Endothelial cell (in vitro differentiated cells): ENCODE measurements at regions not wholly inside any gene's neighbourhood (a gene's known extent, or its start where the extent isn't known, plus 50 kb on each side); places are given as distances from the start of the nearest gene placed in this dataset.

Experiments
- DNase-seq: peaks from one replicate; pipeline ENCODE4 v3.0.0; 2021; ENCODE audit warnings: low spot score
- H3K27ac Mint-ChIP-seq: one replicate; pipeline ENCODE4 v1.8.0; 2021; ENCODE audit warnings: mixed read lengths, inconsistent platforms; ENCODE audit not compliant: unreplicated experiment
- H3K27me3 Mint-ChIP-seq: one replicate; pipeline ENCODE4 v1.8.0; 2021; ENCODE audit warnings: mild to moderate bottlenecking, moderate library complexity, mixed read lengths, inconsistent platforms; ENCODE audit not compliant: unreplicated experiment
- H3K36me3 Mint-ChIP-seq: one replicate; pipeline ENCODE4 v1.8.0; 2021; ENCODE audit warnings: mild to moderate bottlenecking, low read depth, mixed read lengths, inconsistent platforms; ENCODE audit not compliant: unreplicated experiment
- H3K4me1 Mint-ChIP-seq: one replicate; pipeline ENCODE4 v1.8.0; 2021; ENCODE audit warnings: mild to moderate bottlenecking, mixed read lengths, inconsistent platforms; ENCODE audit not compliant: unreplicated experiment
- H3K4me3 Mint-ChIP-seq: one replicate; pipeline ENCODE4 v1.8.0; 2021; ENCODE audit warnings: mild to moderate bottlenecking, mixed read lengths, inconsistent platforms; ENCODE audit not compliant: unreplicated experiment
- H3K9me3 Mint-ChIP-seq: one replicate; pipeline ENCODE4 v1.8.0; 2021; ENCODE audit warnings: mixed read lengths, inconsistent platforms; ENCODE audit not compliant: unreplicated experiment
- CTCF ChIP-seq: fragments of 200-600 bp; sonication (generic); IDR thresholded peaks from one replicate; pipeline ENCODE4 v1.5.0; 2021; ENCODE audit warnings: antibody characterized with exemption; ENCODE audit not compliant: unreplicated experiment

GRCh38 chr16:5480431-5481195 lies 383.0 kb upstream of the EEF2KMT start:
- Mint-ChIP-seq H3K4me1 (no peaks in the 10 kb centered on the region), H3K9me3 (no peaks in the 10 kb centered on the region), H3K27ac (no peak overlapping the region), H3K36me3 (no peaks in the 10 kb centered on the region), H3K27me3 (peaks cover 2% of the 10 kb centered on the region), H3K4me3 (no peak overlapping the region)
- DNase-seq, result no peak
- TF ChIP-seq CTCF, result no peak

GRCh38 chr16:5479926-5480325 lies 382.3 kb upstream of the EEF2KMT start:
- no peak overlapping the region for H3K4me3 Mint-ChIP-seq
- no peak for DNase-seq
- no peaks in the 10 kb centered on the region for H3K36me3 Mint-ChIP-seq
- TF ChIP-seq CTCF, result no peak
- H3K9me3 Mint-ChIP-seq, result no peaks in the 10 kb centered on the region
- H3K27ac Mint-ChIP-seq, result no peak overlapping the region
- peaks cover 2% of the 10 kb centered on the region for H3K27me3 Mint-ChIP-seq
- no peaks in the 10 kb centered on the region for H3K4me1 Mint-ChIP-seq

- no peak for TF ChIP-seq CTCF
- H3K4me1 Mint-ChIP-seq, result no peaks in the 10 kb centered on the region
- DNase-seq, result no peak
- no peak overlapping the region for H3K4me3 Mint-ChIP-seq
- H3K36me3 Mint-ChIP-seq, result no peaks in the 10 kb centered on the region
- no peaks in the 10 kb centered on the region for H3K9me3 Mint-ChIP-seq
- no peaks in the 10 kb centered on the region for H3K27me3 Mint-ChIP-seq
- no peak overlapping the region for H3K27ac Mint-ChIP-seq
Observed at GRCh38 chr16:5478036-5478435, 380.4 kb upstream of the EEF2KMT start.

GRCh38 chr16:5477251-5477650 lies 379.7 kb upstream of the EEF2KMT start:
- no peak for DNase-seq
- no peak overlapping the region for H3K4me3 Mint-ChIP-seq
- no peaks in the 10 kb centered on the region for H3K27me3 Mint-ChIP-seq
- no peaks in the 10 kb centered on the region for H3K36me3 Mint-ChIP-seq
- H3K9me3 Mint-ChIP-seq, result no peaks in the 10 kb centered on the region
- no peaks in the 10 kb centered on the region for H3K4me1 Mint-ChIP-seq
- H3K27ac Mint-ChIP-seq, result no peak overlapping the region
- no peak for TF ChIP-seq CTCF

- Mint-ChIP-seq H3K27ac (no peak overlapping the region), H3K27me3 (peaks cover 2% of the 10 kb centered on the region), H3K36me3 (no peaks in the 10 kb centered on the region), H3K4me3 (no peak overlapping the region), H3K4me1 (no peaks in the 10 kb centered on the region), H3K9me3 (no peaks in the 10 kb centered on the region)
- TF ChIP-seq CTCF, result no peak
- DNase-seq, result no peak
Observed at GRCh38 chr16:5472552-5472951, 375.0 kb upstream of the EEF2KMT start.
